ENCODE measurements at regions not wholly inside any gene's neighbourhood (a gene's known extent, or its start where the extent isn't known, plus 50 kb on each side); places are given as distances from the start of the nearest gene placed in this dataset.
"Not testable (repeated sequence)": the region's sequence is repeated elsewhere in the genome, so short reads cannot be mapped to it uniquely, and the experiment has no call there.

DNA sequence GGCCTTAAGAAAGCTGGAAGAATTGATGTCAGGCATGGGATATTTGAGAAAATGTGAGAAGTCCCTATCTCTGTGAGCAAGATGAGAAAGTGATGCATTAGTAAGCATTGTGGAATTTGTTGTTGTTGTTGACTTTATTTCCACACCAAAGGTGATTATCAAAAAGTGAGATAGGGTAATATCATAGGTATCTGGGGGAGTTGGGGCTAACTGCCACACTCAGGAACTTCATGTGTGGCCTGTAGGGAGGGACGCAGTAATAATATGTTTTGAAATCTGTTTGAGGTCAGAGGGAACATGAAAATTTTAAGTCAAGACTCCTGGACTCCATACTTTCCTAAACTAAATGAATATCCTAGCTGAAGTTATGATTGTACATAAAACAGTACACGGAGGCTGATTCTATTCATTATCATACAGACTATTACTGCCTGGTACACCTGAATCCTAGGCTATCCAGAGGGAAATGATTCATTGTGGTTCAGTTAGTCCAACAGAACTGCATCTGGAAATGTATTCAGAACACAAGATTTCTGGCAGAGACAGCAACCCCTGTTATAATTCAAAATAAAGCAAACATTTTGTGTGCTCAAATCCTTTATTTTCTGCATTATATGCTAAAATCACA lies 304.8 kb downstream of the CPS1 start:
- no peak for DNase-seq (ENCODE audit: low read depth)

DNA sequence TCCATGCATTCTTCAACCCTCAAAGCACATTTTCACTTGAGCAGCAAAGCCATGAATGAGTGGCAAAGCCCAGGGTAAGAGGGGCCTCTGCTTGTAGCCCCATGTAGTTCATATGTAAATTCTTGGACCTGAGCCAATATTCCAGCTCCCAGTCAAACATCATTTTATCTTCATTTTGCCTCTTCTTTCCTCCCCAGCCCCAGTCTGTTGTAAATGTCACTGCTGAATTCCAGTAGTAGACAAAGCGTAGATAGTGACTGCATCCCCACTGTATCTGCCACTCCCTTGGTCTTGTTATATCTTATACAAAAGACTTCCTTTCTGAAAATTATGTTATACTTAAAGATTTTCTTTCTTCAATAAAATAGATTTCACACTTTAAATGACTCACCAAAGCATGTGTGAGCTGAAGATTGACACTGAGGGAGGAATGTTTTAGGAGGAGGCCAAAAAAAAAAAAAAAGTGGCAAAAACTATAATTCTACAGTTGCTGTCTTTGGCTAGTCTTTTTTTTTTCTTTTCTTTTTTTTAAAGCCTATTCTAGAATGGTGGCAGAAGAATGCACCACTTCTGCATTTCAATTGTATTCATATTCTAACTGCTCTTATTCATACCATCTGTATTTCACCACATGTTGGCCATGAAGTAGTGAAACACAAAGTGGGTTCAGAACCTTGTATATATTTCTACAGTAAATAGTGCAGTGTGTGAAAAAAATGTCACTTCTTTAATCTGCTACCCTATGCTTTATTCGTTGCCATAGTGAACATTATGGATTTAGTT lies 306.1 kb downstream of the CPS1 start:
- no peak for DNase-seq (ENCODE audit: low read depth)

GRCh38 chr2:210863283-210863682 lies 306.9 kb downstream of the CPS1 start:
- no peak for DNase-seq (ENCODE audit: low read depth)

DNA sequence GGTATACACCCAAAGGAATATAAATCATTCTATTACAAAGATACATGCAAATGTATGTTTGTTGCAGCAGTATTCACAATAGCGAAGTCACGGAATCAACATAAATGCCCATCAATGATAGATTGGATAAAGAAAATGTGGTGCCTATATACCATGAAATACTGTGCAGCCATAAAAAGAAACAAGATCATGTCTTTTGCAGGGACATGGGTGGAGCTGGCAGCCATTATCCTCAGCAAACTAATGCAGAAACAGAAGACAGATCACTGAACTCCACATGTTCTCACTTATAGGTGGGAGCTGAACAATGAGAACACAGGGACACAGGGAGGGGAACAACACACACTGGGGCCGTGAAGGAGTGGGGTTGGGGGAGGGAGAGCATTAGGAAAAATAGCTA lies 315.2 kb downstream of the CPS1 start:
- not testable (repeated sequence) for DNase-seq (ENCODE audit: low read depth)

DNA sequence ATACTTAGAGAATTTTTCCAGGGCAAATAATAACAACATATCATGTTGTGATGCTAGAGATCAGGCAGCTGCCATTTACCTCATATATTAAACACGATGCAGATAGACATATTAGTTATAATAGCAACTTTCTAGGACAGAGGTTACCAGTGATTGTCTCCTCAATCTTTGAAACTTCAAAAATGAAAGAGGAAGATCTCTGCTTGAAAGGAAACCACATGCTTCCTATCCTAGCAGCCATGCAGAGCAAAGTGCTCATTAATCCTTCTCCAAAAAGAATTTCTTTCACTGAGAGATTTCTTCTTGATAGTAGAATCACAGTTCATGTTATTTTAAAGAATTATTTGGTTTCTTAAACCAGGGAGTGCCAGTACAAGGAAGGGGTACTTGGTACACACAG lies 317.2 kb downstream of the CPS1 start:
- no peak for DNase-seq (ENCODE audit: low read depth)

- DNase-seq (ENCODE audit: low read depth): no peak
Measured at GRCh38 chr2:210884227-210884626, 327.8 kb downstream of the CPS1 start.

DNA sequence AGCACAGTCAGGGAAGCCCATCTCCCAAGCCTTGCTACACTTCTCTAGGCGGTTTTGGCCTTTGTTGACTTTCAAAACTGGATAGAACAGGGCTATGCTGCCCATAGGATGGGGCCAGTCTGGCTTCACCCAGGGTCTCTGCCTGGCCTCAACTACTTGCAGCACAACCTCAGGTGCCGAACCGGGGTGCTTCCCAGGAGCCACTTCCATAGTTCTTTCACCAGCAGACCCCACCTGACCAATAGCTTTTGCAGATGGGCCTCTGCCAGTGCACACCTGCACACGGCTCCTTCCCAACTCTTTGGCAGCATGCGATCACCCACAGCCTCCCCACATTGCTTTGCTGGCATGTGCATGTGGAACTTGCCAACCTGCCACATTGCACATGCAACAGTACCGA lies 331.6 kb downstream of the CPS1 start:
- DNase-seq (ENCODE audit: low read depth): no peak

- DNase-seq (ENCODE audit: low read depth): no peak
Measured at GRCh38 chr2:210895132-210895531, 338.7 kb downstream of the CPS1 start.

DNA sequence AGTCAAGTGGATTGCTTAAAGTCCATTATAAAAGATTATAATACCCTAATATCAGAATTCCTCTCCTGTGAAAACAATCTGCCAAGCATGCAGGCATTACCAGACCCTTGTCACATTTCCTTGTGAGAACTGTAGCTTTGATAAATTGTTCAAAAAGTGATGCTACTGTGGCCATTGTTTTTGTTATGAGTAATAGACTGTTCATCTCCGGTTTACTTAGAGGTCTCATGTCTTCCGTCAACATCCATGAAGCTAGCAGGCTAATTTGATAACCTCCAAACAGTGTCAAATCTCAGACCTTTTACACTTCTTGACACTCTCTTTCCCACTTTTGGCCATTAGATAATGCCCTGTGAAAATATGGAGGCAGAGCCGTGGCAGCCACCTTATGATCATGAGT lies 342.7 kb downstream of the CPS1 start:
- no peak for DNase-seq (ENCODE audit: low read depth)

DNA sequence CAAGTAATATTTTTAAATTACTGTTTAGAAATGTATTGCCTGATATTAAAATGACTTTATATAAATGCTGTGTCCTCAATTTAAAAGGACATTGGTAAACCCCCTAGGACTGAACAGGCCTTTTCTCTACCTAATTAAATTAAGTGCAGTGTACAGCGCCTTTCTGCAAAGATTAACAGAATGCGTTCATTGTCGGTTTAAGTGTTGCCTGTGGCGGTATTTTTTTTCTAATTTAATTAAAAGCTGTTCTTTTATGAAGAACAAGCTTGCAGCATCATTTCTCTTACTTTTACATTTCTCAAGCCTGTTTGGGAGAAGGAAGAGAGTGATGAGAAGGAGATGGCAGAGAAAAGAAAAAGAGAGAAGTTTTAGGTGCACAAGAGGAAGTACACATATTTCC lies 344.9 kb downstream of the CPS1 start:
- no peak for DNase-seq (ENCODE audit: low read depth)

- no peak for DNase-seq (ENCODE audit: low read depth)
Measured at GRCh38 chr2:210912779-210913178, 356.4 kb downstream of the CPS1 start.

DNA sequence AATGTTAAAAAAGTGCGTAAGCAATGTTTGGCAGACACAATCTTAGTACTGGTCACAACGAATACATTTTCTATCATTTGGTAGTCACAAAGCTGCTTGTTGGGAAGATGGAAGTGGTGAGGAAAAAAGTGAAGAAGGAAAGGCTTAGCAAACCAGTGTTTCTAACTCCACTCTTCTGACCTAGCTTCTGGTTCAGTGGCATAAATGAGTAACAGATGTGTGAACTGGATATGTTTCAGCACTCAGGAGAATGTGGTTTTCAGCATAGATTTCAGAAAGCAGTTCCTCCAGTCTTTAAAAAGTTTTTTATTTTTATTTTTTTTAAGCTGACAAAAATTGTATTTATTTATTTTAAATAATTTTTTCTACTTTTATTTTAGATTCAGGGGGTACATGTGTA lies 357.1 kb downstream of the CPS1 start:
- DNase-seq (ENCODE audit: low read depth): no peak

DNA sequence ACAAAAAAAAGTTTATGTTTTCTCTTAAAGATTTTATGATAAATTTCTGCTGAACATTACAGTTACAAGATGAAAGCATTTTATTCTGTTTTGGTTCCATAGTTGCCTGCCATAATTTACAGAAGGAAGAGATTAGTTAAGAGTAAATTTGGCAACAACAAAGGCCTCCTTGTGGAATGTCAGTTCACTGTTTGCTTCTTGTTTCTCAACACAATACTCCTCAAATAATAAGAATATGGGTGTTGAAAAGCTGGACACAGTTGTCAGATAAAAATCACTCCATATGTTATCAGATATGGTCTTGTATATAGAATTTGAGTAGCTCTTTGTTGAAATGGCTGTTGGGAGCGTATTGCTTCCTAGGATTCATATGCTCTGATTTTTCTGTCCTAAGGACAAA lies 359.5 kb downstream of the CPS1 start:
- DNase-seq (ENCODE audit: low read depth): no peak

GRCh38 chr2:210917465-210917864 lies 361.1 kb downstream of the CPS1 start:
- no peak for DNase-seq (ENCODE audit: low read depth)

DNA sequence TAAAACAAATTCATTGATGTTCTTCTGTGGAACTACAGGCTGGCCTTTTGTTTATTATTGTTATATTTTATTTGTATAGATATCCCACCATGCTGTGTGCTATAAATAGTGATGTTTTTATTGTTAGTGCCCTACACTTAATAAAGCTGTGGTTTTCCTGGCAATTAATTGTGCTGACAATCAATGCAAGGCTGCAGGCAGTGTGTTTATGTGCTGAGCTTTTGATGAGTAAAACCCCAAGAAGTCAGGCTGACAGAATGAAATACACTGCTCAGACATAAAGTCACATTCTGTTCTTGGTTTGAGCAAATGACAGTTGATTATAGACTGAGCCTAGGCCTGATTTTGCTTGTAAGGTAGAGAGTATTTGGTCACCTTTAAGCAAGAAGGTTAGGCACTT lies 362.7 kb downstream of the CPS1 start:
- no peak for DNase-seq (ENCODE audit: low read depth)

GRCh38 chr2:210922419-210922818 lies 366.0 kb downstream of the CPS1 start:
- no peak for DNase-seq (ENCODE audit: low read depth)

DNA sequence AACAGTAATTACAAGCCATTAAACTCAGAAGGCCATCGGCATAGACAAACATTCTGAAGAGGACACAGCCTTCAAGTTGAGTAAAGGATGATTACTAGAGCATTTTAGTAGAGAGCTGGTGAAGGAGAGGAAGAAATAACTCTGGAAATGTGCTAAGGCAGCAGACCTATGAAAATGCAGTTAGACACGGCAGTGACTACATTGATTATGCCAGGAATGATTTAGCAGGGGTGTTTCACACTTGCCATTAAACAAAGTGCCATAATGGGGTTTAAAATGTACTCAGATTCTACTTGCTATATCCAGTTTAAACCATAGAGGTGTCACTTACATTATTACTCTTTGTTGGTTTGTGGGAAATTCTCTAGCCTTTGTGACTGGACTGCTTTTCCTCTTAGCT lies 372.3 kb downstream of the CPS1 start:
- no peak for DNase-seq (ENCODE audit: low read depth)

DNA sequence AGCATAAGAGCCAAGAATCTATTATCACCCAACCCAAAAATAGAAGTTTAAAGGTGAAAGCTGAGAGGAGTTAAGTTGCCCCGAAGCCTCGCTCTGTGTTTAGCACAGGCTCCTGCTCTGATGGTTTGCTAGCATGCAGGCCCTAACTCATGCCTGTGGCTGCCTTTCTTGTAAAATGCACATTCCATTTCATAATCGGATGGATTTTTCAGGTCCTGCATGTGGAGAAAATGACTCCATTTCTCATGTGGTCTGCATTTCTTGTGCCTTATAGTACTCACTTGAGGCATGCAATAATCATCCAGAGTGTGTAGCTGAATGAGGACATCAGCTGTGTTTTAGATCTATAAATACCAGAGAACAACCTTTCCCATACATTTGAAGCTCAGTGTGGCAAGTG lies 381.8 kb downstream of the CPS1 start:
- no peak for DNase-seq (ENCODE audit: low read depth)

DNA sequence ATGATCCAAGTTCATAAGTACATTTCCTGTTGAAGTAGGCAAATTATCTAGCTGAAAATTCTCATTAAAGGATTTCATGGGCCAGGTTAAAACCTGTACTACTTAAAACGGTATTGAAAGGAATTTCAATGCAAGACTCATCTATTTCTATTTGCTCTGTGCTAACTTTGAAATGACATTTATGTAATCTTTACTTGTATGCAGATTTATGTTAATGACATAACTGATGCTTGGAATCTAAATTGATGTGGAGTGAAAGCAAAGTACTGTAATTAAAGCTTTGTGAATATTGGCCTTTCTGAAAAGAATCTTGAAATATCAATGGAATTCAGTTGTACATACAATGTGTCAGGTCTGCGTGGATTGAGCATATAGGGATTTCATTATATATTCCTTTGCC lies 390.0 kb downstream of the CPS1 start:
- no peak for DNase-seq (ENCODE audit: low read depth)

- not testable (repeated sequence) for DNase-seq (ENCODE audit: low read depth)
Measured at GRCh38 chr2:210950434-210951060, 394.1 kb downstream of the CPS1 start.

GRCh38 chr2:210954386-210954907 lies 398.0 kb downstream of the CPS1 start:
- no peak for DNase-seq (ENCODE audit: low read depth)

- no peak for DNase-seq (ENCODE audit: low read depth)
Measured at GRCh38 chr2:210955591-210955990, 399.2 kb downstream of the CPS1 start.

DNA sequence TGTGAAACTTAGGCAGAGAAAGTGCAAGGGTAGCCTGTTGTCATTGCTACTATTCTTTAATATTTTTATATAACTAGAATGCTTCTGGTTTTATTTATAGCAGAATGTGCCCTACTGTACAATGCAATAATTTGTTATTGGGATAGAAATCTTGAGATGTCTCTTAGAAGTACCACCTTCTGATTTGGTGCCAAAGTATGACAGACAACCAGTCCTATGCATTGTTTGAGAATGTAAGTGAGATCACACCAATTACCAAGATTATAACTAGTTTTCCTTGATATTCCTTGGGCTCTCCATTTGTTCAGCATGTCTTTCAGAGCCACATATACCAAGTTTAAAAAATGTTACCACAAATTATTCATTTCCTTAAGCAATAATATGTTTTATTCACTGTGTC lies 399.7 kb downstream of the CPS1 start:
- no peak for DNase-seq (ENCODE audit: low read depth)

Data from fibroblast of the conjunctiva (primary cell).